Ovary (tissue), 3 donors: ENCODE measurements at regions not wholly inside any gene's neighbourhood (a gene's known extent, or its start where the extent isn't known, plus 50 kb on each side); places are given as distances from the start of the nearest gene placed in this dataset.

Experiments
- EP300 ChIP-seq: sonication (generic); formaldehyde crosslinking; IDR thresholded peaks from one replicate; pipeline ENCODE4 v1.6.1; 2017; ENCODE audit warnings: antibody characterized with exemption
- POLR2A ChIP-seq: fragments of 450-650 bp; IDR thresholded peaks from one replicate; pipeline ENCODE4 v1.6.1; 2017; ENCODE audit warnings: antibody characterized with exemption, mild to moderate bottlenecking, moderate library complexity
- TF ChIP-seq, protein P1 (sequence below), 3 donors: fragments of 450-650 bp in 2 of 3; fragments of 200-600 bp in 1 of 3; IDR thresholded peaks; one replicate each; pipeline versions ENCODE4 v1.5.1 to v1.8.0; 2016 to 2022; ENCODE audit warnings: antibody characterized with exemption in 3 of 3, mild to moderate bottlenecking in 1 of 3
- donor health status: DM: no; HTN: no; CAD: no.

DNA sequence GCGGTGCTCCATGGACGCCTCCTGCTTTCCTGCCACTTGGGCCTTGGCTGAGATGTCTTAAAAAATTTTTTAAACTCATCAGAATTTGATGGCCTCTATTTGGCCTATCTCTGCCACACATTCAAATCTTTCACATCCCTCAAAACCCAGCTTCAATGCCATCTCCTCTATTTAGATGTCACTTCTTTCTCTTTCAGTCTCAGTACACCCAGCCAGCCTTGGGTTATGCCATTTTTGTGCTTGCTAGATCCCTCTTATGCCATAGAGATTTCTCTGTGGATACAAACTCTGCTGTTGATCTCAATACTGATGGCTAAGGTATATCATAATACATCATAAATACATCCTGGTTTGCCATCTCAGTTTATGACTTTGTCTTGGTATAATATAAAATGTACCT is 222.3 kb upstream of the TPRG1 start:
- TF ChIP-seq, protein P1, sequence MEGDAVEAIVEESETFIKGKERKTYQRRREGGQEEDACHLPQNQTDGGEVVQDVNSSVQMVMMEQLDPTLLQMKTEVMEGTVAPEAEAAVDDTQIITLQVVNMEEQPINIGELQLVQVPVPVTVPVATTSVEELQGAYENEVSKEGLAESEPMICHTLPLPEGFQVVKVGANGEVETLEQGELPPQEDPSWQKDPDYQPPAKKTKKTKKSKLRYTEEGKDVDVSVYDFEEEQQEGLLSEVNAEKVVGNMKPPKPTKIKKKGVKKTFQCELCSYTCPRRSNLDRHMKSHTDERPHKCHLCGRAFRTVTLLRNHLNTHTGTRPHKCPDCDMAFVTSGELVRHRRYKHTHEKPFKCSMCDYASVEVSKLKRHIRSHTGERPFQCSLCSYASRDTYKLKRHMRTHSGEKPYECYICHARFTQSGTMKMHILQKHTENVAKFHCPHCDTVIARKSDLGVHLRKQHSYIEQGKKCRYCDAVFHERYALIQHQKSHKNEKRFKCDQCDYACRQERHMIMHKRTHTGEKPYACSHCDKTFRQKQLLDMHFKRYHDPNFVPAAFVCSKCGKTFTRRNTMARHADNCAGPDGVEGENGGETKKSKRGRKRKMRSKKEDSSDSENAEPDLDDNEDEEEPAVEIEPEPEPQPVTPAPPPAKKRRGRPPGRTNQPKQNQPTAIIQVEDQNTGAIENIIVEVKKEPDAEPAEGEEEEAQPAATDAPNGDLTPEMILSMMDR (IDR thresholded peaks at IDR 0.05), result no peak
- no peak for TF ChIP-seq POLR2A
- no peak for TF ChIP-seq EP300
